Cardiac muscle cell (in vitro differentiated cells and primary cell): ENCODE measurements at regions not wholly inside any gene's neighbourhood (a gene's known extent, or its start where the extent isn't known, plus 50 kb on each side); places are given as distances from the start of the nearest gene placed in this dataset.

ENCODE experiments used
- DNase-seq, 2 donors: peaks; one replicate each; pipeline versions ENCODE4 v3.0.0 to v3.0.0-alpha.2; 2010 to 2017; ENCODE audit warnings: low read depth in 1 of 2, low spot score in 1 of 2
- H3K27ac ChIP-seq: fragments of 200-600 bp; sonication (generic); 2 replicates; pipeline ENCODE4 v1.5.1; 2016
- H3K27me3 ChIP-seq: fragments of 200-600 bp; sonication (generic); 2 replicates; pipeline ENCODE4 v1.6.0; 2016; ENCODE audit warnings: control low read depth
- H3K36me3 ChIP-seq: fragments of 200-600 bp; sonication (generic); 2 replicates; pipeline ENCODE4 v1.5.1; 2016; ENCODE audit warnings: control low read depth
- H3K4me1 ChIP-seq: fragments of 200-600 bp; sonication (generic); 2 replicates; pipeline ENCODE4 v1.8.1; 2017; ENCODE audit warnings: low read depth, mild to moderate bottlenecking, mixed run types
- H3K4me3 ChIP-seq: fragments of 200-600 bp; sonication (generic); 2 replicates; pipeline ENCODE4 v1.5.1; 2016; ENCODE audit warnings: mild to moderate bottlenecking
- H3K9me3 ChIP-seq: fragments of 200-600 bp; sonication (generic); 2 replicates; pipeline ENCODE4 v1.5.1; 2017; ENCODE audit warnings: low read depth, mild to moderate bottlenecking, control low read depth
- TF ChIP-seq, protein P1 (sequence below): IDR thresholded peaks from 2 replicates; pipeline ENCODE4 v1.5.1; 2012; ENCODE audit warnings: low read depth, mild to moderate bottlenecking, low read length

DNA sequence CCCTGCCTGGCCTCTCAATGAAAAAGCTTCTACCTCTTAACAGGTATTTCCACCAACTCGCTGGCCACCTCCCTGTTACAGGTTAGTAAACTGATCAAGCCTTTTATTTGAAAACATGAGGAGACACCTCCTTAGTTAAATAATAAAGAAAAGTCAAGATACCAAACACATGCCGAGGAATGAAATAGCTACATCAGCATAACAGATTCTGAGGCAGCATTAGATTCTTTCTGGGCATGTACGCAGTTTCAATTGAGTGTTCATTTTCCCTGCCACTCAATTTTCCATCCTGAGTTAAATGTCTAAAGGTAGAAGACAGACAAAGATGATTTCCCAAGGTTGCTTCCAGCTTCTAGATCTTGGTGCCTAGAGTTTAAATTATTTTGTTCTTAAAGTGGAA, 250.5 kb upstream of the LRTM1 start:
- Histone ChIP-seq H3K27ac (no peak overlapping the region), H3K9me3 (no peaks in the 10 kb centered on the region), H3K4me3 (no peak overlapping the region), H3K4me1 (no peaks in the 10 kb centered on the region), H3K36me3 (no peaks in the 10 kb centered on the region), H3K27me3 (peaks cover 3% of the 10 kb centered on the region)
- no peak for DNase-seq
- TF ChIP-seq, protein P1, sequence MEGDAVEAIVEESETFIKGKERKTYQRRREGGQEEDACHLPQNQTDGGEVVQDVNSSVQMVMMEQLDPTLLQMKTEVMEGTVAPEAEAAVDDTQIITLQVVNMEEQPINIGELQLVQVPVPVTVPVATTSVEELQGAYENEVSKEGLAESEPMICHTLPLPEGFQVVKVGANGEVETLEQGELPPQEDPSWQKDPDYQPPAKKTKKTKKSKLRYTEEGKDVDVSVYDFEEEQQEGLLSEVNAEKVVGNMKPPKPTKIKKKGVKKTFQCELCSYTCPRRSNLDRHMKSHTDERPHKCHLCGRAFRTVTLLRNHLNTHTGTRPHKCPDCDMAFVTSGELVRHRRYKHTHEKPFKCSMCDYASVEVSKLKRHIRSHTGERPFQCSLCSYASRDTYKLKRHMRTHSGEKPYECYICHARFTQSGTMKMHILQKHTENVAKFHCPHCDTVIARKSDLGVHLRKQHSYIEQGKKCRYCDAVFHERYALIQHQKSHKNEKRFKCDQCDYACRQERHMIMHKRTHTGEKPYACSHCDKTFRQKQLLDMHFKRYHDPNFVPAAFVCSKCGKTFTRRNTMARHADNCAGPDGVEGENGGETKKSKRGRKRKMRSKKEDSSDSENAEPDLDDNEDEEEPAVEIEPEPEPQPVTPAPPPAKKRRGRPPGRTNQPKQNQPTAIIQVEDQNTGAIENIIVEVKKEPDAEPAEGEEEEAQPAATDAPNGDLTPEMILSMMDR, result no peak

DNA sequence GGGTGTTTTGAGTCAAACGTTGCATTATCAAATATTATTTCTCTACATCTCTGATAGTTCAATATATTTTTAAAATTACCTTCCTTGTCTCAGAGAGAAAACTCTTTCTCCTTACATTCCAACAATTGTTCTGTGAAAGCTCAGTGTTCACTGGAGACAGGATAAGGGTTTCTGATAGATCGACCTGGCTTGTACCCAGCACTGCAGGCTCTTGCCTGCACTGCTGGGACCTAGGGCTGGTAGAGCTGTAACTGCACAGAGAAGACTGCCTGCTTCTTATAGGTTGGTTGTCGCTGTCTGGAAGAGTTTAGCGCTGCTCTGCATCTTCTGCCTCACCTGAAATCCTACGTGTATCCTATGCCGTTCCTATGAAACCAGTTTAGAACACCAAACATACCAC, 249.9 kb upstream of the LRTM1 start:
- no peaks in the 10 kb centered on the region for H3K9me3 ChIP-seq
- no peak overlapping the region for H3K27ac ChIP-seq
- no peaks in the 10 kb centered on the region for H3K4me1 ChIP-seq
- peak; percentile 45 to 60 for DNase-seq
- no peaks in the 10 kb centered on the region for H3K36me3 ChIP-seq
- no peak overlapping the region for H3K4me3 ChIP-seq
- peaks cover 3% of the 10 kb centered on the region for H3K27me3 ChIP-seq
- TF ChIP-seq, protein P1, result no peak

DNA sequence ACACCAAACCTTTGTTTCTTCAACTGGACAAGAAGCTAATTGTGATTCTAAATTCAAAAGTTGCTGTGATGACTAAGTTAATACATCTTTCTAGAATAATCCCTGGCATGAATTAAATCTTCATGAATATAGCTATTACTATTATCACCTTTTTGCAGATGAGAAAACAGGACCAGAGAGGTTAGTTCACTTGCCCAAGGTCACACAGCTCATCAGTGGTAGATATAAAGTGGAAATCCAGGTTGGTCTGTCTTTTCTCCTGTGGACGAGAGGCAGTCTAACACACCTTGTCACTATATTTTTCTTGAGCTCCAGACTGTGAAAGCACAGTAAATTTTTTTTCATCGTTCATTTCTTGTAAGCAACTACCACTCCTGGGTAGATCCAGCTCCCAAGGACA, 247.6 kb upstream of the LRTM1 start:
- Histone ChIP-seq H3K4me3 (no peak overlapping the region), H3K27ac (no peak overlapping the region)
- TF ChIP-seq, protein P1, result no peak

DNA sequence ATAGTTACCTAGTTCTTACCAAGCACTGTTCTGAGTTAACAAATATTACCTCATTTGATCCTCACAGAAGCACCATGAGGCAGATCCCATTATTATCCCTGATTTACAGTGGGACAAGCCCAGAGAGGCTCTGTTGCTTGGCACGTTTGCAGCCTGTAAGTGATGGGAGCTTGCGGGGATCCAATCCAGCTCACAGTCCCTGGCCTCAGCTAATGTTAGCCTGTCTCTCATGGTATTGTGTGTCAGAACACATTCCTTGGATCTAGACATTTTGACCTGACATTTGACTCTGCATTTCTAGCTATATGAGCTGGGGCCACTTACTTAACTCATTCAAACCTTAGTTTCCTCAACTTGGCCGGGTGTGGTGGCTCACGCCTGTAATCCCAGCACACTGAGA, 246.9 kb upstream of the LRTM1 start:
- Histone ChIP-seq H3K9me3 (no peaks in the 10 kb centered on the region), H3K4me1 (no peaks in the 10 kb centered on the region), H3K27ac (no peak overlapping the region), H3K36me3 (no peaks in the 10 kb centered on the region), H3K27me3 (no peaks in the 10 kb centered on the region), H3K4me3 (no peak overlapping the region)
- TF ChIP-seq, protein P1, result no peak
- no peak for DNase-seq

More for the DNA sequence above, 247.6 kb upstream of the LRTM1 start:
- Histone ChIP-seq H3K4me1 (no peaks in the 10 kb centered on the region), H3K27me3 (no peaks in the 10 kb centered on the region), H3K36me3 (no peaks in the 10 kb centered on the region), H3K9me3 (no peaks in the 10 kb centered on the region)
- no peak for DNase-seq

DNA sequence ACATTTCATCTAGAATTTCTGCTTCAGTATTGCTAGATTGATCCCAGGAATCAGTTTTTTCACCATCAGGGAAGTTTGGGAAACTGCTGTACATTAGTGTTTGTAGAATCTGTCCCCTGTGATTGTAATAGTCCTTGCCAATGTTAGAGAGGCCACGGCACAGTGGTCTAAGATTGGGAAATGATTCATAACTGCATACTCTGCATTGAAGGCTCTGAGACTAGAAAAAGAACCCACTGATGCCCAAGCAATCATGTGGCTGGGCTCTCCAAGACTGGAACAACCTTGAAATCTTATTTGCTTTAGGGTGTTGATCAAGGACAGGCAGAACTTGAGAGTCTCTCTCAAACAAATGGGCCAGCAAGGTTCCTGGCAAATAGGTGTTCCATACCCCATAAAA, 245.6 kb upstream of the LRTM1 start:
- no peak overlapping the region for H3K27ac ChIP-seq
- H3K4me1 ChIP-seq, result no peaks in the 10 kb centered on the region
- no peak overlapping the region for H3K4me3 ChIP-seq
- H3K36me3 ChIP-seq, result no peaks in the 10 kb centered on the region
- TF ChIP-seq, protein P1, result no peak
- no peaks in the 10 kb centered on the region for H3K27me3 ChIP-seq
- no peak for DNase-seq
- no peaks in the 10 kb centered on the region for H3K9me3 ChIP-seq

DNA sequence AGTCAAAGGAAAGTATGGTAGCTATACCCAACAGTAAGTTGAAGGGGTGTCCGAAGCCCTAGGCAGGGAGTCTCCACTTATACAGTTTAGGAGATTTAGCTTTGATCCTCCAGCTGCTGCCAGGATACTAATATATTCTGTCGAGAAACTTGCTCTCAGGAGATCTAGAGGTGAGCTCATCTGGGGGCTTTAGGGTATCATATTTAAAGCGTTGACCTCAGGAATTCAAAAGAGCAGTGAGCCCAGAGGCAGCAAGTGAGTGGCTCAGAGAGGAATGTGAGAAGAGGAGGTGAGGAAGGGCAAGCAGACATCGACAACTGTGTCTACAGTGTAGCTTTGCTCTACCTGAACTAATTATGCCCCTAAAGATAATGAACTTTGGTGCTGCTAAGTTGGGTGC, 245.1 kb upstream of the LRTM1 start:
- Histone ChIP-seq H3K9me3 (no peaks in the 10 kb centered on the region), H3K27me3 (no peaks in the 10 kb centered on the region), H3K36me3 (no peaks in the 10 kb centered on the region), H3K4me3 (no peak overlapping the region), H3K4me1 (no peaks in the 10 kb centered on the region), H3K27ac (no peak overlapping the region)
- DNase-seq, result no peak
- TF ChIP-seq, protein P1, result no peak
